GM12864 (cell line): ENCODE measurements at regions not wholly inside any gene's neighbourhood (a gene's known extent, or its start where the extent isn't known, plus 50 kb on each side); places are given as distances from the start of the nearest gene placed in this dataset.
"Not testable (repeated sequence)": the region's sequence is repeated elsewhere in the genome, so short reads cannot be mapped to it uniquely, and the experiment has no call there.

Source experiments
- DNase-seq: peaks from one replicate; pipeline ENCODE4 v3.0.0-alpha.2; 2011; ENCODE audit warnings: low read depth
- H3K4me3 ChIP-seq: 2 replicates; pipeline ENCODE4 v1.5.1; 2011; ENCODE audit warnings: mild to moderate bottlenecking, low read depth, low read length, control low read depth
- CTCF ChIP-seq: IDR thresholded peaks from 2 replicates; pipeline ENCODE4 v1.5.1; 2011; ENCODE audit warnings: low read depth, mild to moderate bottlenecking, moderate library complexity, low read length, control low read depth, inconsistent platforms; ENCODE audit errors: missing control alignments

- no peak for TF ChIP-seq CTCF
- no peak overlapping the region for H3K4me3 ChIP-seq
- no peak for DNase-seq
These were observed 202.4 kb downstream of the C16orf95 start for GRCh38 chr16:87114832-87115231.

GRCh38 chr16:87115646-87116045 lies 201.5 kb downstream of the C16orf95 start:
- TF ChIP-seq CTCF = no peak
- DNase-seq = no peak

GRCh38 chr16:87117936-87118335 lies 199.3 kb downstream of the C16orf95 start:
- no peak overlapping the region for H3K4me3 ChIP-seq
- DNase-seq = no peak
- no peak for TF ChIP-seq CTCF

More at GRCh38 chr16:87115646-87116045, 201.5 kb downstream of the C16orf95 start:
- H3K4me3 ChIP-seq = no peak overlapping the region

GRCh38 chr16:87119168-87119567 lies 198.0 kb downstream of the C16orf95 start:
- TF ChIP-seq CTCF = no peak
- H3K4me3 ChIP-seq = no peak overlapping the region

GRCh38 chr16:87119748-87120147 lies 197.4 kb downstream of the C16orf95 start:
- TF ChIP-seq CTCF = no peak
- no peak for DNase-seq
- H3K4me3 ChIP-seq = no peak overlapping the region

More at GRCh38 chr16:87119168-87119567, 198.0 kb downstream of the C16orf95 start:
- DNase-seq = no peak

- no peak for DNase-seq
- TF ChIP-seq CTCF = no peak
- no peak overlapping the region for H3K4me3 ChIP-seq
These were observed 195.4 kb downstream of the C16orf95 start for GRCh38 chr16:87121816-87122215.

GRCh38 chr16:87123356-87124001 lies 193.7 kb downstream of the C16orf95 start:
- no peak for DNase-seq
- no peak overlapping the region for H3K4me3 ChIP-seq
- no peak for TF ChIP-seq CTCF

- H3K4me3 ChIP-seq, DNase-seq: not testable (repeated sequence)
These were observed 192.8 kb downstream of the C16orf95 start for GRCh38 chr16:87124405-87124804.
